ENCODE measurements at regions not wholly inside any gene's neighbourhood (a gene's known extent, or its start where the extent isn't known, plus 50 kb on each side); places are given as distances from the start of the nearest gene placed in this dataset.

- POLR2A ChIA-PET = no interaction called here
Measured at GRCh38 chr4:136557396-136557795, 974.9 kb downstream of the PCDH18 start.

GRCh38 chr4:136554033-136554432 is 978.3 kb downstream of the PCDH18 start:
- ChIA-PET CTCF (no interaction called here), POLR2A (no interaction called here)
- no peak for DNase-seq (ENCODE audit: extremely low spot score)
- TF ChIP-seq CTCF (IDR thresholded peaks at IDR 0.05; ENCODE audit: control extremely low read depth, extremely low read depth, low read depth, missing control alignments) = no peak

More at GRCh38 chr4:136557396-136557795, 974.9 kb downstream of the PCDH18 start:
- TF ChIP-seq CTCF (IDR thresholded peaks at IDR 0.05; ENCODE audit: control extremely low read depth, extremely low read depth, low read depth, missing control alignments) = no peak
- DNase-seq (ENCODE audit: extremely low spot score) = no peak
- CTCF ChIA-PET = no interaction called here

- POLR2A ChIA-PET = no interaction called here
- DNase-seq (ENCODE audit: extremely low spot score) = no peak
- CTCF ChIA-PET = no interaction called here
- TF ChIP-seq CTCF (IDR thresholded peaks at IDR 0.05; ENCODE audit: control extremely low read depth, extremely low read depth, low read depth, missing control alignments) = no peak
Measured at GRCh38 chr4:136551753-136552152, 980.5 kb downstream of the PCDH18 start.

GRCh38 chr4:136540747-136541146 is 991.5 kb downstream of the PCDH18 start:
- CTCF ChIA-PET = no interaction called here
- no peak for TF ChIP-seq CTCF (IDR thresholded peaks at IDR 0.05; ENCODE audit: control extremely low read depth, extremely low read depth, low read depth, missing control alignments)
- POLR2A ChIA-PET = no interaction called here
- DNase-seq (ENCODE audit: extremely low spot score) = no peak

- ChIA-PET CTCF (no interaction called here), POLR2A (no interaction called here)
- no peak for DNase-seq (ENCODE audit: extremely low spot score)
Measured at GRCh38 chr4:136528131-136528530, 1004.2 kb downstream of the PCDH18 start.

GRCh38 chr4:136526517-136526916 is 1005.8 kb downstream of the PCDH18 start:
- CTCF ChIA-PET = no interaction called here
- DNase-seq (ENCODE audit: extremely low spot score) = no peak
- no peak for TF ChIP-seq CTCF (IDR thresholded peaks at IDR 0.05; ENCODE audit: control extremely low read depth, extremely low read depth, low read depth, missing control alignments)
- POLR2A ChIA-PET = no interaction called here

More at GRCh38 chr4:136528131-136528530, 1004.2 kb downstream of the PCDH18 start:
- TF ChIP-seq CTCF (IDR thresholded peaks at IDR 0.05; ENCODE audit: control extremely low read depth, extremely low read depth, low read depth, missing control alignments) = no peak

- DNase-seq (ENCODE audit: extremely low spot score) = no peak
- TF ChIP-seq CTCF (IDR thresholded peaks at IDR 0.05; ENCODE audit: control extremely low read depth, extremely low read depth, low read depth, missing control alignments) = no peak
- ChIA-PET POLR2A (no interaction called here), CTCF (interaction anchor here (1.5 to 2.1 kb wide), 3 partner anchors 10 to 12 kb away, joined by 3 to 8 read pairs (median 6); no protein-coding TSS in a partner anchor)
Measured at GRCh38 chr4:136524039-136524438, 1008.3 kb downstream of the PCDH18 start.

Data from GM10248 (cell line).